GM12875 (cell line): ENCODE measurements at regions not wholly inside any gene's neighbourhood (a gene's known extent, or its start where the extent isn't known, plus 50 kb on each side); places are given as distances from the start of the nearest gene placed in this dataset.
"Not testable (repeated sequence)": the region's sequence is repeated elsewhere in the genome, so short reads cannot be mapped to it uniquely, and the experiment has no call there.

Experiments
- H3K4me3 ChIP-seq: one replicate; pipeline ENCODE4 v1.5.1; 2011; ENCODE audit warnings: low read depth, low read length, control low read depth
- TF ChIP-seq, protein P1 (sequence below): IDR thresholded peaks from 2 replicates; pipeline ENCODE4 v1.5.1; 2011; ENCODE audit warnings: low read depth, mild to moderate bottlenecking, control low read depth, inconsistent platforms, low read length, moderate library complexity, borderline replicate concordance; ENCODE audit not compliant: insufficient read depth

- TF ChIP-seq, protein P1, sequence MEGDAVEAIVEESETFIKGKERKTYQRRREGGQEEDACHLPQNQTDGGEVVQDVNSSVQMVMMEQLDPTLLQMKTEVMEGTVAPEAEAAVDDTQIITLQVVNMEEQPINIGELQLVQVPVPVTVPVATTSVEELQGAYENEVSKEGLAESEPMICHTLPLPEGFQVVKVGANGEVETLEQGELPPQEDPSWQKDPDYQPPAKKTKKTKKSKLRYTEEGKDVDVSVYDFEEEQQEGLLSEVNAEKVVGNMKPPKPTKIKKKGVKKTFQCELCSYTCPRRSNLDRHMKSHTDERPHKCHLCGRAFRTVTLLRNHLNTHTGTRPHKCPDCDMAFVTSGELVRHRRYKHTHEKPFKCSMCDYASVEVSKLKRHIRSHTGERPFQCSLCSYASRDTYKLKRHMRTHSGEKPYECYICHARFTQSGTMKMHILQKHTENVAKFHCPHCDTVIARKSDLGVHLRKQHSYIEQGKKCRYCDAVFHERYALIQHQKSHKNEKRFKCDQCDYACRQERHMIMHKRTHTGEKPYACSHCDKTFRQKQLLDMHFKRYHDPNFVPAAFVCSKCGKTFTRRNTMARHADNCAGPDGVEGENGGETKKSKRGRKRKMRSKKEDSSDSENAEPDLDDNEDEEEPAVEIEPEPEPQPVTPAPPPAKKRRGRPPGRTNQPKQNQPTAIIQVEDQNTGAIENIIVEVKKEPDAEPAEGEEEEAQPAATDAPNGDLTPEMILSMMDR = no peak
- no peak overlapping the region for H3K4me3 ChIP-seq
Measured at GRCh38 chr2:84301717-84302116, 157.4 kb downstream of the SUCLG1 start.

DNA sequence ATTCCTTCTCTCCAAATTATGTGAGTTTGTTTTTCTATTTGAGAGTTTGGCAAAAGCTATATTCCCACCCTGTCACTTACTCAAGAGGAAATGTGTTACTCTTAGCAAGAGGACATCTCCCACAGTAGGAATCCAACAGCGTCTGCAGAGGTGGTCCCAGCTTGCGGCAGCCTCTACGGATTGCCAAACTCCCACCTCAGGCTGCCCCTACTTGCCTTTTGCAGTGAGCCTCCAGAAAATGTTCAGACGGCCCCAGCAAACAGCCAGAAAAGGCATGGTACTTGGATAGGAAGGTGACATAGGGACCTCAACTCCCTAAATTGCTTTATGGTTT, 158.4 kb downstream of the SUCLG1 start:
- TF ChIP-seq, protein P1 = no peak
- H3K4me3 ChIP-seq = no peak overlapping the region

GRCh38 chr2:84300001-84300695, 158.9 kb downstream of the SUCLG1 start:
- H3K4me3 ChIP-seq = not testable (repeated sequence)

- H3K4me3 ChIP-seq = no peak overlapping the region
- TF ChIP-seq, protein P1 = no peak
Measured at GRCh38 chr2:84299211-84299775, 159.8 kb downstream of the SUCLG1 start.

- no peak overlapping the region for H3K4me3 ChIP-seq
- TF ChIP-seq, protein P1 = no peak
Measured at GRCh38 chr2:84297155-84297554, 161.9 kb downstream of the SUCLG1 start.

- TF ChIP-seq, protein P1 = no peak
- H3K4me3 ChIP-seq = no peak overlapping the region
Measured at GRCh38 chr2:84293791-84294380, 165.2 kb downstream of the SUCLG1 start.

DNA sequence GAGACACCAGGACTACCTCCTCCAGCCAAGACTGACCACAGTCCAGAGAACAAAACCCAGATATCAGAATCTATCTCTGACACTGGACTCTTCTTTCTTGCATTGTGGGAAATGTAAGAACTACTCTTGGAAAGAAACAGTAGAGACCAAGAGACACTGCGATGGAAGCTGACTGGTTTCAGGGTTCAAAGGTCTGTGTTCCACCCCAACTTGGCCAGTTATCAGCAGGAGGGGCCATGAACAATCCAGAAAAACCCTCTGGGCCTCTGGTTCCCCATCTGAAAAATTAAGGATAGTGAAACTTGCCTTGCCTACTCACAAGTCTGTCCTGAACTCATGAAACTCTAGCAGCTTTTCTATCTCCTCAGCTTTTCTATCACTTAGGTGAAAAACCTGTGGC, 166.5 kb downstream of the SUCLG1 start:
- no peak overlapping the region for H3K4me3 ChIP-seq
- TF ChIP-seq, protein P1 = no peak

- no peak overlapping the region for H3K4me3 ChIP-seq
- TF ChIP-seq, protein P1 = no peak
Measured at GRCh38 chr2:84290537-84290936, 168.5 kb downstream of the SUCLG1 start.
